Heart right ventricle (tissue), 16 donors: ENCODE measurements at regions not wholly inside any gene's neighbourhood (a gene's known extent, or its start where the extent isn't known, plus 50 kb on each side); places are given as distances from the start of the nearest gene placed in this dataset.
"Not testable (repeated sequence)": the region's sequence is repeated elsewhere in the genome, so short reads cannot be mapped to it uniquely, and the experiment has no call there.

Experiments used
- ATAC-seq, 8 donors: fragments of 200-7000 bp; cut with Tn5 transposase; one replicate each; pipeline ENCODE4 v1.9.1; 2020; ENCODE audit warnings: mild to moderate bottlenecking in 8 of 8, moderate library complexity in 8 of 8, moderate number of reproducible peaks in 1 of 8
- DNase-seq, 2 donors: peaks; one replicate each; pipeline ENCODE4 v3.0.0-alpha.2; 2020
- H3K27ac ChIP-seq, 10 donors: fragments of 200-600 bp; sonication (generic) in 2 of 10; one replicate each; pipeline versions ENCODE4 v1.5.0 to v1.8.0; 2020 to 2022; ENCODE audit warnings: mild to moderate bottlenecking in 3 of 10
- H3K27me3 ChIP-seq, 7 donors: fragments of 200-600 bp; one replicate each; pipeline ENCODE4 v1.8.0; 2021 to 2022; ENCODE audit warnings: mild to moderate bottlenecking in 2 of 7
- H3K36me3 ChIP-seq, 9 donors: fragments of 200-600 bp; sonication (generic) in 1 of 9; one replicate each; pipeline versions ENCODE4 v1.5.0 to v1.8.0; 2020 to 2022; ENCODE audit warnings: mild to moderate bottlenecking in 2 of 9
- H3K4me1 ChIP-seq, 9 donors: fragments of 200-600 bp; sonication (generic) in 1 of 9; one replicate each; pipeline versions ENCODE4 v1.5.0 to v1.8.0; 2020 to 2022; ENCODE audit warnings: mild to moderate bottlenecking in 4 of 9
- H3K4me3 ChIP-seq, 10 donors: fragments of 200-600 bp; sonication (generic) in 2 of 10; one replicate each; pipeline versions ENCODE4 v1.5.0 to v1.8.0; 2020 to 2022; ENCODE audit warnings: mild to moderate bottlenecking in 7 of 10, moderate library complexity in 2 of 10
- H3K9me3 ChIP-seq, 11 donors: fragments of 200-600 bp in 10 of 11; sonication (generic) in 2 of 11; one replicate each; pipeline versions ENCODE4 v1.5.0 to v1.8.0; 2013 to 2022; ENCODE audit warnings: mild to moderate bottlenecking in 2 of 11, control low read depth in 1 of 11, moderate library complexity in 1 of 11
- CTCF ChIP-seq, 9 donors: fragments of 200-600 bp; sonication (generic) in 2 of 9; IDR thresholded peaks; one replicate each; pipeline versions ENCODE4 v1.5.0 to v1.8.0; 2021 to 2022; ENCODE audit warnings: antibody characterized with exemption in 9 of 9, mild to moderate bottlenecking in 5 of 9, moderate library complexity in 1 of 9
- WGBS, 2 donors: extraction: QIAGEN DNeasy Blood & Tissue Kit; methylation state at CpG; one replicate each; pipeline ENCODE4 v1.1.7; 2013; ENCODE audit warnings: inconsistent platforms in 1 of 2; 5-methylcytosine and 5-hydroxymethylcytosine counted together
- intact Hi-C, 10 donors: fragments of 100-400 bp; cut with DNase I; formaldehyde crosslinking; loops; one replicate each; pipeline versions ENCODE4 v1.11.1 to v1.14.2; 2022
- donor health status: Arrhythmogenic right ventricular cardiomyopathy.
- donor health status: ischemic (EF 13 %, LVEDD 7.1; RV severe dilation, severe dysfunction).
- donor health status: healthy with polysubstance abuse.
- donor health status: DM: no; HTN: yes; CAD: no.
- donor health status: DM: no; HTN: no; CAD: no.
- donor health status: ischemic (EF 25% LVEDD 6.9; RV normal size, moderate dysfunction).
- donor health status: ischemic (EF 25% LVEDD 5.7; RV mildly dilated, moderate dysfunction).
- donor health status: healthy.
- donor health status: DM: yes; HTN: yes; CAD: no.
- donor health status: Ischemic cardiomyopathy.
- donor health status: ischemic (EF 35%, LVEDD 5.7; RV mildly dilated, moderate dysfunction).
- donor health status: nonischemic (EF 11% LVEDD 7.7; RV severe dilation, severe dysfunction).
- donor health status: DM: yes; HTN: yes; CAD: no.
- donor health status: PGD.
- donor health status: ischemic (EF 29% LVEDD 5.4; RV normal size, mild dysfunction).
- donor health status: nonischemic (EF 23%, LVEDD 6.1; RV moderate dilation, normal function).

DNA sequence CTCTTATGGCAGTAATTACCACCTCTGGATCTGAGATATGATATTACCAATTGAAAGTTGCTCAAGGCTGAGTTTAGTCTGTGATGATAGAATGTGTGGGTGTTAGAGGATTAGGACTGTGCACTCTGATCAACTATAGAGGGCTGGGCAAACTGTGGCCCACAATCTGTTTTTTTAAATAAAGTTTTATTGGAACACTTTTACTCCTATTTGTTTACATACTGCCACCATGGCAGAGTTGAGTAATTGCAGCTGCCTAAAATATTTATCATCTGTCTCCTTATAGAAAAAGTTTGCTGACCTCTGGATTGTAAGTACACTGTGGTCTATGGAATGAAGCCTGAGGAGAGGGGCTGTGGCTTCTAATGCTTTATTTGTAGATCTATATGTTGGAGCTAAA is 71.5 kb upstream of the N4BP1 start:
- intact Hi-C loops: no loop called here
- H3K4me3 ChIP-seq: no peak overlapping the region
- H3K36me3 ChIP-seq: no peaks in the 10 kb centered on the region
- no peak for DNase-seq
- H3K27ac ChIP-seq: no peak overlapping the region
- ATAC-seq: no peak
- H3K4me1 ChIP-seq: no peaks in the 10 kb centered on the region
- H3K9me3 ChIP-seq: no peaks in the 10 kb centered on the region
- peaks cover 0 to 8% (median 0%) of the 10 kb centered on the region in 7 donors for H3K27me3 ChIP-seq
- no peak for TF ChIP-seq CTCF (IDR thresholded peaks at IDR 0.05)

GRCh38 chr16:48680881-48681280 is 70.9 kb upstream of the N4BP1 start:
- no peak for ATAC-seq
- 87 to 88% methylated on average over 3 of the region's 3 CpGs for WGBS, 2 donors

DNA sequence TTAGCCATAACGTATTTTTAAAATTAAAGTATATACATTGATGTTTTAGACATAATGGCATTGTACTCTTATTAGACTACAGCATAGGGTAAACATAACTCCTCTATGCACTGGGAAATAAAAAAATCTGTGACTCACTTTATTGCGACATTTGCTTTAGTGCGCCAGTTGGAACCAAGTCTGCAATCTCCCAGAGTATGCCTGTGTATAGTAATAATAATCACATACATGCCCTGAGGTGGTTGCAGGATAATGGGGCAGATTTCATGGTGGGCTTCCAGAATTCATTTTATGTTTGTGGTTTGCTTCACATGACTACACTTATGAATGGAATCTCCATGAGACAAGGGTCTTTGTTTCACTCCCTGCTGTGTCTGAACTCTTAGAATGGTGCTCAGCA is 66.9 kb upstream of the N4BP1 start:
- Histone ChIP-seq H3K4me1 (no peaks in the 10 kb centered on the region), H3K27me3 (peaks cover 0 to 8% (median 0%) of the 10 kb centered on the region in 7 donors), H3K36me3 (no peaks in the 10 kb centered on the region), H3K27ac (no peak overlapping the region), H3K4me3 (no peak overlapping the region), H3K9me3 (peaks cover 0 to 17% (median 7%) of the 10 kb centered on the region in 11 donors)
- WGBS, 2 donors: 89 to 93% methylated on average over 3 of the region's 3 CpGs
- ATAC-seq (no peak), DNase-seq (no peak)
- TF ChIP-seq CTCF (IDR thresholded peaks at IDR 0.05): no peak
- intact Hi-C loops: no loop called here

More at GRCh38 chr16:48680881-48681280, 70.9 kb upstream of the N4BP1 start:
- intact Hi-C loops: no loop called here
- peaks cover 0 to 8% (median 0%) of the 10 kb centered on the region in 7 donors for H3K27me3 ChIP-seq
- DNase-seq: no peak
- no peak overlapping the region for H3K27ac ChIP-seq
- H3K9me3 ChIP-seq: no peaks in the 10 kb centered on the region
- no peaks in the 10 kb centered on the region for H3K36me3 ChIP-seq
- H3K4me3 ChIP-seq: no peak overlapping the region
- no peak for TF ChIP-seq CTCF (IDR thresholded peaks at IDR 0.05)
- no peaks in the 10 kb centered on the region for H3K4me1 ChIP-seq

DNA sequence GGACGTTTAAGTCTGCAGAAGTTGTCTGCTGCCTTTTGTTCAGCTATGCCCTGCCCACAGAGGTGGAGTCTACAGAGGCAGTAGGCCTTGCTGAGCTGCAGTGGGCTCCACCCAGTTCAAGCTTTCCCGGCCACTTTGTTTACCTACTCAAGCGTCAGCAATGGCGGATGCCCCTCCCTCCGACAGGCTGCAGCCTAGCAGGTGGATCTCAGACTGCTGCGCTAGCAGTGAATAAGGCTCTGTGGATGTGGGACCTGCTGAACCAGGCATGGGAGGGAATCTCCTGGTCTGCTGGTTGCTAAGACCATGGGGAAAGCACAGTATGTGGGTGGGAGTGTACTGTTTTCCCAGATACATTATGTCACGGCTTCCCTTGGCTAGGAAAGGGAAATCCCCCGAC is 58.2 kb upstream of the N4BP1 start:
- 74 to 84% methylated on average over 8 of the region's 8 CpGs for WGBS, 2 donors
- intact Hi-C loops, H3K27ac ChIP-seq, H3K4me1 ChIP-seq, H3K27me3 ChIP-seq, H3K4me3 ChIP-seq, DNase-seq, ATAC-seq, H3K36me3 ChIP-seq: not testable (repeated sequence)
- peaks cover 0 to 27% (median 0%) of the 10 kb centered on the region in 11 donors for H3K9me3 ChIP-seq

GRCh38 chr16:48659940-48660339 is 50.0 kb upstream of the N4BP1 start:
- no peak for ATAC-seq

More at GRCh38 chr16:48659940-48660339, 50.0 kb upstream of the N4BP1 start:
- 63 to 77% methylated on average over 1 of the region's 1 CpG for WGBS, 2 donors
- H3K4me1 ChIP-seq: no peaks in the 10 kb centered on the region
- H3K36me3 ChIP-seq: no peaks in the 10 kb centered on the region
- no peak overlapping the region for H3K27ac ChIP-seq
- no peak overlapping the region for H3K4me3 ChIP-seq
- DNase-seq: no peak
- H3K9me3 ChIP-seq: peaks cover 0 to 72% (median 24%) of the 10 kb centered on the region in 11 donors
- H3K27me3 ChIP-seq: no peaks in the 10 kb centered on the region
- TF ChIP-seq CTCF (IDR thresholded peaks at IDR 0.05): no peak
- intact Hi-C loops: no loop called here
